ENCODE measurements at regions not wholly inside any gene's neighbourhood (a gene's known extent, or its start where the extent isn't known, plus 50 kb on each side); places are given as distances from the start of the nearest gene placed in this dataset.

- TF ChIP-seq CTCF (IDR thresholded peaks at IDR 0.05), result no peak
- ChIA-PET CTCF (no interaction called here), POLR2A (no interaction called here)
- DNase-seq (no peak), ATAC-seq (ENCODE audit: low read depth) (no peak)
- Mint-ChIP-seq H3K27me3 (no peaks in the 10 kb centered on the region), H3K9me3 (no peaks in the 10 kb centered on the region), H3K4me3 (no peak overlapping the region), H3K27ac (no peak overlapping the region), H3K4me1 (peaks cover 5% of the 10 kb centered on the region), H3K36me3 (ENCODE audit: low read depth) (peaks cover 13% of the 10 kb centered on the region)
- intact Hi-C loops (cut with micrococcal nuclease), result loop anchor here (10.0 kb wide), 1 partner anchor 54 kb away; no protein-coding TSS in a partner anchor
These were observed 52.6 kb upstream of the TEX264 start for GRCh38 chr3:51618496-51618895.

- POLR2A ChIA-PET, result no interaction called here
- ATAC-seq (ENCODE audit: low read depth), result no peak
These were observed 51.1 kb upstream of the TEX264 start for GRCh38 chr3:51619983-51620382.

DNA sequence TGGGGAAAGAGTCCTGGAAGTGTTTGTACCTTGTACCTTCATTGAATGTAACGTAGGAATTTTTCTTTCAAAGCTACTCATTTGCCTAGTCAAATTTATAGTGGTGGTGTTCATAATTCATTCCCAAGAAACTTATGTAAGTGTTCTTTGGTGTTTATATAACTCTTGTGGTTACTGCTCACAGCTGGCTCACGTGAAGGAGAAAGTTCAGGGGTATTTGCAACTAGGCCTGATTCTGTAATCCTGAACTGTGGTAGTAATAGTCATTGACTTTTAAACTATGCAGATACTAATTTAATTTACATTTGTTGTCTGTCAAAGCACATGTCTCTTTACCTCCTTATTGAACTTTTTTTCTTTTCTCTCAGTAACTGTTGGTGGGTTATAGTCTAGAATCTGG is 50.5 kb upstream of the TEX264 start:
- ChIA-PET POLR2A (no interaction called here), CTCF (no interaction called here)
- DNase-seq (no peak), ATAC-seq (ENCODE audit: low read depth) (no peak)
- H3K4me3 Mint-ChIP-seq, result no peak overlapping the region
- intact Hi-C loops (cut with micrococcal nuclease), result no loop called here
- H3K27ac Mint-ChIP-seq, result no peak overlapping the region
- H3K36me3 Mint-ChIP-seq (ENCODE audit: low read depth), result peaks cover 17% of the 10 kb centered on the region
- H3K9me3 Mint-ChIP-seq, result no peaks in the 10 kb centered on the region
- peaks cover 5% of the 10 kb centered on the region for H3K4me1 Mint-ChIP-seq
- no peaks in the 10 kb centered on the region for H3K27me3 Mint-ChIP-seq
- TF ChIP-seq CTCF (IDR thresholded peaks at IDR 0.05), result no peak

More at GRCh38 chr3:51619983-51620382, 51.1 kb upstream of the TEX264 start:
- no peak overlapping the region for H3K4me3 Mint-ChIP-seq
- H3K36me3 Mint-ChIP-seq (ENCODE audit: low read depth), result peaks cover 17% of the 10 kb centered on the region
- intact Hi-C loops (cut with micrococcal nuclease), result loop anchor here (10.0 kb wide), 1 partner anchor 55 kb away; no protein-coding TSS in a partner anchor
- CTCF ChIA-PET, result no interaction called here
- H3K27me3 Mint-ChIP-seq, result no peaks in the 10 kb centered on the region
- H3K27ac Mint-ChIP-seq, result no peak overlapping the region
- H3K4me1 Mint-ChIP-seq, result peaks cover 5% of the 10 kb centered on the region
- no peak for DNase-seq
- H3K9me3 Mint-ChIP-seq, result no peaks in the 10 kb centered on the region
- TF ChIP-seq CTCF (IDR thresholded peaks at IDR 0.05), result no peak

GRCh38 chr3:51621091-51621892 is 49.8 kb upstream of the TEX264 start:
- intact Hi-C loops (cut with micrococcal nuclease), result no loop called here
- ATAC-seq (ENCODE audit: low read depth), result no peak
- Mint-ChIP-seq H3K4me1 (peaks cover 5% of the 10 kb centered on the region), H3K27me3 (no peaks in the 10 kb centered on the region), H3K36me3 (ENCODE audit: low read depth) (peaks cover 17% of the 10 kb centered on the region), H3K27ac (no peak overlapping the region), H3K9me3 (no peaks in the 10 kb centered on the region), H3K4me3 (no peak overlapping the region)
- TF ChIP-seq CTCF (IDR thresholded peaks at IDR 0.05), result no peak
- ChIA-PET CTCF (no interaction called here), POLR2A (no interaction called here)
- no peak for DNase-seq

Data from activated B cell treated with CpG ODN at 0.5 μM for 24 hours (primary cell).